ENCODE measurements at regions not wholly inside any gene's neighbourhood (a gene's known extent, or its start where the extent isn't known, plus 50 kb on each side); places are given as distances from the start of the nearest gene placed in this dataset.

- TF ChIP-seq CTCF (IDR thresholded peaks at IDR 0.05; ENCODE audit: low read length) (no peak), EZH2 (optimal IDR thresholded peaks at IDR 0.05; ENCODE audit: low read depth, low read length) (no peak), EZH2phosphoT487 (IDR thresholded peaks at IDR 0.05; ENCODE audit: low read length) (no peak)
These were observed 408.2 kb upstream of the TLE4 start for GRCh38 chr9:79163544-79163943.
